Prostate gland (tissue), 2 donors: ENCODE measurements at regions not wholly inside any gene's neighbourhood (a gene's known extent, or its start where the extent isn't known, plus 50 kb on each side); places are given as distances from the start of the nearest gene placed in this dataset.

Experiments
- DNase-seq: peaks from one replicate; pipeline ENCODE4 v3.0.0-alpha.2; 2019; ENCODE audit warnings: low spot score
- H3K27ac ChIP-seq, 2 donors: fragments of 200-600 bp; sonication (generic); 2 replicates each; pipeline ENCODE4 v1.5.1; 2017 to 2019
- H3K27me3 ChIP-seq: fragments of 200-600 bp; sonication (generic); replicated peaks from 2 replicates; pipeline ENCODE4 v1.5.1; 2019; ENCODE audit not compliant: insufficient read depth
- H3K36me3 ChIP-seq, 2 donors: fragments of 200-600 bp; sonication (generic); 1 replicate in 1 of 2; 2 replicates in 1 of 2; pipeline versions ENCODE4 v1.5.1 to v1.8.1; 2017 to 2019
- H3K4me1 ChIP-seq: fragments of 200-600 bp; sonication (generic); replicated peaks from 2 replicates; pipeline ENCODE4 v1.5.1; 2019
- H3K4me3 ChIP-seq, 2 donors: fragments of 200-600 bp; sonication (generic); 2 replicates each; pipeline ENCODE4 v1.5.1; 2017 to 2019
- H3K9me3 ChIP-seq: fragments of 200-600 bp; sonication (generic); 2 replicates; pipeline ENCODE4 v1.5.1; 2017
- CTCF ChIP-seq, 4 experiments: fragments of 200-600 bp in 2 of 4; fragments of 450-650 bp in 2 of 4; sonication (generic) in 2 of 4; IDR thresholded peaks; 1 replicate in 3 of 4; 2 replicates in 1 of 4; pipeline ENCODE4 v1.5.1; 2016 to 2019; ENCODE audit warnings: antibody characterized with exemption in 4 of 4, mild to moderate bottlenecking in 2 of 4, moderate library complexity in 2 of 4
- POLR2A ChIP-seq: fragments of 450-650 bp; IDR thresholded peaks from one replicate; pipeline ENCODE4 v1.6.1; 2016; ENCODE audit warnings: antibody characterized with exemption, mild to moderate bottlenecking
- POLR2AphosphoS5 ChIP-seq: sonication (generic); formaldehyde crosslinking; IDR thresholded peaks from one replicate; pipeline ENCODE4 v1.6.1; 2017; ENCODE audit warnings: antibody characterized with exemption
- WGBS: methylation state at CpG from one replicate; pipeline ENCODE4 v1.1.5; 2018; 5-methylcytosine and 5-hydroxymethylcytosine counted together
- intact Hi-C: fragments of 100-400 bp; cut with DNase I; formaldehyde crosslinking; loops from one replicate; pipeline ENCODE4 v1.14.2; 2022

- TF ChIP-seq CTCF (IDR thresholded peaks at IDR 0.05): no peak
- Histone ChIP-seq H3K27ac (no peak overlapping the region), H3K27me3 (no peaks in the 10 kb centered on the region), H3K4me1 (no peaks in the 10 kb centered on the region), H3K4me3 (no peak overlapping the region), H3K36me3 (no peaks in the 10 kb centered on the region), H3K9me3 (no peaks in the 10 kb centered on the region)
- no peak for DNase-seq
- intact Hi-C loops: no loop called here
- 74% methylated on average over 33 of the region's 33 CpGs for WGBS
Observed at GRCh38 chr10:93220296-93221170, 146.8 kb downstream of the CYP26A1 start.

- Histone ChIP-seq H3K9me3 (no peaks in the 10 kb centered on the region), H3K4me1 (no peaks in the 10 kb centered on the region), H3K36me3 (no peaks in the 10 kb centered on the region), H3K4me3 (no peak overlapping the region), H3K27me3 (no peaks in the 10 kb centered on the region), H3K27ac (no peak overlapping the region)
- DNase-seq: no peak
- WGBS: 95% methylated on average over 18 of the region's 18 CpGs
- intact Hi-C loops: no loop called here
- TF ChIP-seq CTCF (IDR thresholded peaks at IDR 0.05): no peak
- TF ChIP-seq POLR2A: no peak
- TF ChIP-seq POLR2AphosphoS5: no peak
Observed at GRCh38 chr10:93221171-93221496, 147.4 kb downstream of the CYP26A1 start.

- H3K4me3 ChIP-seq: no peak overlapping the region
- 78% methylated on average over 5 of the region's 5 CpGs for WGBS
- no peak for DNase-seq
Observed at GRCh38 chr10:93221521-93221920, 147.8 kb downstream of the CYP26A1 start.

GRCh38 chr10:93222211-93222754 lies 148.6 kb downstream of the CYP26A1 start:
- H3K4me1 ChIP-seq: no peaks in the 10 kb centered on the region
- no peak for DNase-seq
- H3K27me3 ChIP-seq: no peaks in the 10 kb centered on the region
- no peaks in the 10 kb centered on the region for H3K36me3 ChIP-seq
- 73% methylated on average over 1 of the region's 1 CpG for WGBS
- H3K27ac ChIP-seq: no peak overlapping the region
- TF ChIP-seq CTCF (IDR thresholded peaks at IDR 0.05) (no peak), POLR2A (no peak), POLR2AphosphoS5 (no peak)
- intact Hi-C loops: no loop called here
- no peaks in the 10 kb centered on the region for H3K9me3 ChIP-seq
- H3K4me3 ChIP-seq: no peak overlapping the region

More at GRCh38 chr10:93221521-93221920, 147.8 kb downstream of the CYP26A1 start:
- TF ChIP-seq POLR2AphosphoS5 (no peak), CTCF (IDR thresholded peaks at IDR 0.05) (no peak), POLR2A (no peak)
- Histone ChIP-seq H3K27ac (no peak overlapping the region), H3K36me3 (no peaks in the 10 kb centered on the region), H3K4me1 (no peaks in the 10 kb centered on the region), H3K9me3 (no peaks in the 10 kb centered on the region), H3K27me3 (no peaks in the 10 kb centered on the region)
- intact Hi-C loops: no loop called here

- H3K4me1 ChIP-seq: no peaks in the 10 kb centered on the region
- H3K4me3 ChIP-seq: no peak overlapping the region
- H3K27me3 ChIP-seq: no peaks in the 10 kb centered on the region
- H3K36me3 ChIP-seq: no peaks in the 10 kb centered on the region
- intact Hi-C loops: no loop called here
- TF ChIP-seq CTCF (IDR thresholded peaks at IDR 0.05) (no peak), POLR2A (no peak), POLR2AphosphoS5 (no peak)
- no peak overlapping the region for H3K27ac ChIP-seq
- no peaks in the 10 kb centered on the region for H3K9me3 ChIP-seq
- DNase-seq: no peak
Observed at GRCh38 chr10:93222876-93223275, 149.2 kb downstream of the CYP26A1 start.
